ENCODE measurements at regions not wholly inside any gene's neighbourhood (a gene's known extent, or its start where the extent isn't known, plus 50 kb on each side); places are given as distances from the start of the nearest gene placed in this dataset.

- in situ Hi-C loops (cut with MboI; ENCODE audit: low pct_unique_long_range_greater_than_20kb, low sequenced_read_pairs, unreplicated experiment): no loop called here
- DNase-seq (ENCODE audit: low spot score): no peak
- no peak for TF ChIP-seq CTCF (IDR thresholded peaks at IDR 0.05; ENCODE audit: extremely low read depth, insufficient read depth, missing control alignments)
These were observed 99.9 kb downstream of the TEX29 start for GRCh38 chr13:111420113-111420876.

GRCh38 chr13:111421216-111421615 lies 100.8 kb downstream of the TEX29 start:
- in situ Hi-C loops (cut with MboI; ENCODE audit: low pct_unique_long_range_greater_than_20kb, low sequenced_read_pairs, unreplicated experiment): no loop called here
- TF ChIP-seq CTCF (IDR thresholded peaks at IDR 0.05; ENCODE audit: extremely low read depth, insufficient read depth, missing control alignments): no peak
- no peak for DNase-seq (ENCODE audit: low spot score)

GRCh38 chr13:111422348-111422747 lies 101.9 kb downstream of the TEX29 start:
- TF ChIP-seq CTCF (IDR thresholded peaks at IDR 0.05; ENCODE audit: extremely low read depth, insufficient read depth, missing control alignments): no peak
- DNase-seq (ENCODE audit: low spot score): no peak
- in situ Hi-C loops (cut with MboI; ENCODE audit: low pct_unique_long_range_greater_than_20kb, low sequenced_read_pairs, unreplicated experiment): no loop called here

- TF ChIP-seq CTCF (IDR thresholded peaks at IDR 0.05; ENCODE audit: extremely low read depth, insufficient read depth, missing control alignments): no peak
- in situ Hi-C loops (cut with MboI; ENCODE audit: low pct_unique_long_range_greater_than_20kb, low sequenced_read_pairs, unreplicated experiment): no loop called here
- DNase-seq (ENCODE audit: low spot score): no peak
These were observed 102.8 kb downstream of the TEX29 start for GRCh38 chr13:111423168-111423785.

- in situ Hi-C loops (cut with MboI; ENCODE audit: low pct_unique_long_range_greater_than_20kb, low sequenced_read_pairs, unreplicated experiment): no loop called here
- TF ChIP-seq CTCF (IDR thresholded peaks at IDR 0.05; ENCODE audit: extremely low read depth, insufficient read depth, missing control alignments): no peak
- no peak for DNase-seq (ENCODE audit: low spot score)
These were observed 103.7 kb downstream of the TEX29 start for GRCh38 chr13:111424134-111424533.

GRCh38 chr13:111425326-111425725 lies 104.9 kb downstream of the TEX29 start:
- in situ Hi-C loops (cut with MboI; ENCODE audit: low pct_unique_long_range_greater_than_20kb, low sequenced_read_pairs, unreplicated experiment): no loop called here
- TF ChIP-seq CTCF (IDR thresholded peaks at IDR 0.05; ENCODE audit: extremely low read depth, insufficient read depth, missing control alignments): no peak
- DNase-seq (ENCODE audit: low spot score): no peak
